Hematopoietic multipotent progenitor cell treated with erythropoietin and hydrocortisone succinate and interleukin-3 and kit ligand, for 17 days (in vitro differentiated cells): ENCODE measurements at regions not wholly inside any gene's neighbourhood (a gene's known extent, or its start where the extent isn't known, plus 50 kb on each side); places are given as distances from the start of the nearest gene placed in this dataset.
"Not testable (repeated sequence)": the region's sequence is repeated elsewhere in the genome, so short reads cannot be mapped to it uniquely, and the experiment has no call there.

ENCODE experiments used
- DNase-seq: peaks from one replicate; pipeline ENCODE4 v3.0.0-alpha.2; 2015; ENCODE audit warnings: low spot score

DNA sequence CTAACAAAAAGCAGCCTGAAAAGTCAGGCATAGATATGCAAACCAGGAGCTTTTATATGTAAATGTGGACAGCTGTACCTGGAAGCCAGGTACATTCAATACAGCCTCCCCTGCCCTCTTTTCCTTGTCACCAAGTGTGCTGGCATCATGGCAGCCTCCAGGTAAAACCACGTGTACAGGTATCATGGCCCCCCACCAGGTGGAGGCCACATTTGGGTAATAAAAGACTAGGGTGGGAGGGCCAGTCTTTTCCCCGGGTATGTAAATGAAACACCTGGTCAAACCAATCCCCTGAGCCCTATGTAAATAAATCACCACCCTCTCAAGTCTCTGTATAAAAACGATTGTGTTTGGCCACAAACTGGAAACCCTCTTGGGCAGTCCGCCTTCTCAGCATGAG, 226.4 kb upstream of the GOT2 start:
- DNase-seq = no peak

- no peak for DNase-seq
These were observed 225.9 kb upstream of the GOT2 start for GRCh38 chr16:58960034-58960433.

DNA sequence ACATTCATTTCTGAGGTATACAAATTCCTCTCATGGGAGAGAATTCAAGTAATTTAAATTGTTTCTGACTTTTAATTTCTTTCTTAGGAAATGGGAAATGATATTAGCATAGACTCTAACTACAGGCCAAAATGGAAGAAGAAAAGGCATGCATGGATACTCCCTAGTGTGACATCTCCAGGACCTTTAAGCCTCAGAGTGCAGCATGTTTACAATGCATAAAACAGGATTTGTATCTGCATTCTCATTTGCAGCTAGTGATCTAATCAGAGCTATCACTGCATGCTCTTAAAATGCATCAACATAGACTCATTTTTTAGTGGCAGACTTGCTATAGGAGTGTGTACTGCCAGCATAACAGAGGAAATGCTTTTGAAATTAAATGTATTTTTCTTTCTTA, 224.6 kb upstream of the GOT2 start:
- DNase-seq = no peak

DNA sequence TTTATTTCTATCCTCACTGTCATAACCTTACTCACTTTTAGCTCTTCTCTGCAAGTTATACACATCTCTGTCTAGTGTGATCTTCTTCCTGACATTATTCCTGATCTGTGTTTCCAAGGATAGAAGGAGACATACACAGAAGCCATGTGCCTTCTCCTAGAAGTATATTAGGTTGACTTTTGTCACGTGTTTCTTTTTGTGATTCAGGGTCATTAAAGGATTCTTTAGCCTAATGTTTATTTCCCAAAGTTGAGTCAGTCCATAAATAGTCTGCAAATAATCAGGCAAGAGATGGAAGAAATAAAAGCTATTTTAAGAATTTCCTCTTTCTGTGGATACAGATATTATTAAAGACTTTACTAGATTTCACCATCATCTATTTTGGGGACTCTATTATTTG, 214.1 kb upstream of the GOT2 start:
- no peak for DNase-seq

DNA sequence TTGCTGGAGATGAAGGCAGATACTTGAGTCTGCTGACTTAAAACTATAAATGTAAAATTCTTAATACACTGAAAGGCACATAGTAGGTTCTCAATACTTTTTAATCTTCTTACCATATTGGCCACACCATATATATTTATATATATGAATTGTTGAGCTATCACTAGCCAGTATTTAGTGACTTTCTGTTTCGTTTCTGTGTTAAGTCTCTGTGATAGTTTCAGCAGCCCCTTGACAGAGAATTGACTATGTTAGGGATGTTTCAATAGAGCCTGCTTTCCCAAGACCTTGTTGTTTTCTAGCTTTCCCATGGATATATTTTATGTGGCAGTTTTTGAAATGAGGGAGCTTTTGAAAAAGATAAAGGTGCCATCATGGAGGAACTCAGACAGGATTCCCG, 206.5 kb upstream of the GOT2 start:
- no peak for DNase-seq

DNA sequence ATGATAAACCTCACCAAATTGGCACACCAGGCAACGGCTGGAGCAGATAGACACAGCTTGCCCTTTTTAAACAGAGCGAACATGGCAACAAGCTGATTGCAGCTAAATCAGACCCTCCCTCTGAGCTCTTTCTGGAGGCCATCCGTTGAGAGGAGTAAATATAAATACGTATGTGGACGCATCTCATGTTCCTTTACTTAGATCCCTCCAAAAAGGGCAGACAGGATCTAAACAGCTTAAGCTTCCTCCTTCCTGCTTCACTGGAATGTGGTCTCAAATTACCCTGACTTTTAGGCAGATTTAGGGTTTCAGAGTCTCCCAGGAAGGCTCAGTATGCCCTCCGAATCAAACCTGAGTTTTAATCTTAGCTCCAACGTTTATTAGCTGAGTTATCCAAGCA, 204.7 kb upstream of the GOT2 start:
- DNase-seq = no peak

DNA sequence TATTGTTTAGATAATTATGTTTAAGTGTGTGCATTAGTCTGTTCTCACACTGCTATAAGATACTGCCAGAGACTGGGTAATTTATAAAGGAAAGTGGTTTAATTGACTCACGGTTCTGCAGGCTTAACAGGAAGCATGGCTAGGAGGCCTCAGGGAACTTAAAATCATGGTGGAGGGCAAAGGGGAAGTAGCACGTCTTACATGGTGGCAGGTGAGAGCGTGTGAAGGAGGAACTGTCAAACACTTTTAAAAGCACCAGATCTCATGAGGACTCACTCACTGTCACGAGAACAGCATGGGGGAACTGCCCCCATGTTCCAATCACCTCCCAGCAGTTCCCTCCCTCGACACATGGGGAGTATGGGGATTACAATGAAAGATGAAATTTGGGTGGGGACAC, 203.5 kb upstream of the GOT2 start:
- no peak for DNase-seq

DNA sequence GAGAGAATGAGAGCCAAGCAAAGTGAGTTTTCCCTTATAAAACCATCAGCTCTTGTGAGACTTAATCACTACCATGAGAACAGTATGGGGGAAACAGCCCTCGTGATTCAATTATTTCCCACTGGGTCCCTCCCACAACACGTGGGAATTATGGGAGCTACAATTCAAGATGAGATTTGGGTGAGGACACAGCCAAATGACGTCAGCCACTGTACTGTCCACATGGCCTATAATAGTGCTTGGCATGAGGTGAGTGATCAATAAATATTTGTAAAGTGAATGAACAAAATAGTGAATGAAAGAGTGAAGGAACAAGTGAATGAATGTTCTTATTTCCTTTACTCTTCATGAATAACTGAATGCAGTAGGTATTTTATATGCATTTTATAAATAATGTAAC, 199.1 kb upstream of the GOT2 start:
- DNase-seq = no peak

DNA sequence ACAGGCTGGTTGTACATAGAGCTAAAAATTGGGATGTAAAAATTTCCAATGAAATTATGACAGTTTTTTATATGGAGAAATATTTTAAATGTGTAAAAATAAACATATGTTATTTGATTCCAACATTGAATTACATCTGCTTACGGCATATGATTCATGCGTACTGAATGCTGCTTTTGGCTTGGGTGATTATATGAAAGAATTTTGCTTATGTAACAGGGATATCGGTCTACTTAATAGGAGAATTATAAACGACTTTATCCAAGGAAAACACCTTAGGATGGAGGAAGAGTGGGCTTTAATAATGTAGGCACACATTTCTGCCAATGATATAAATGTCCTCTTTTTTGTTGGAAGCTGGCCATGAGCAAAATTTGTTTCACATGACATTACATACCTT, 197.3 kb upstream of the GOT2 start:
- DNase-seq = no peak

- no peak for DNase-seq
These were observed 189.0 kb upstream of the GOT2 start for GRCh38 chr16:58923094-58923493.

GRCh38 chr16:58913456-58913855, 179.3 kb upstream of the GOT2 start:
- DNase-seq = no peak

GRCh38 chr16:58912571-58912970, 178.5 kb upstream of the GOT2 start:
- no peak for DNase-seq

DNA sequence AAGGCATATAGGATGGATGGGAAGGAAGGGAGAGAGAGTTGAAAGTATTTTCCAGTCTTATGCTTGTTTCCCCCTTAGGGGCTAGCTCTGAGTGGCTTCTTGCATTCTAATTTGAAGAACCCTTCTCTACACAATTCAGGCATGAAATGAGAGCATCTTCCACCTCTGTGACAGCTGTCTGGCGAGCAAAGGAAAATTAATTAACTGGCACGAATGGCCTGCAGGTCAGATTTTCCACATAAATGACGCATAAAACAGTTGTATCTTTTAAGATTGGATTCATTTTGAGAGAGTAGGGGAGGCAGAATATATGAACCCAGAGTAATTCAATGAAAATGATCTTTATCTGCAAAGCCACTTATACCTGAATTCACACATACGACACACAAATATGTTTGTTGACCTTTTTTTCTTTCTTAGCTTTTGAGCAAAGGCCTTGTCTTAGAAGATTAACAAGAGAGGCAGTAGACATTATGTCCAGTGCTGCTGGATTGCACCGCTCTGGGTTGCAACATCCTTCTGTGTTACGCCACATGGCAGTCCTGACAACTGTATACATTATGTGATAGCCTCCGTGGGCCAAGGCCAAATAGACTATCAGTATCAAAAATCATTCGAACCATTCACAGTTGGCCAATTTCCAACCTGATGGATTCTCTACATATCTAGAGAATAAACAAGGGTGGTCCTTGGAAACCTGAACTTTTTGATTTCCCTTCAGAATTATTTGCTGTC, 173.0 kb upstream of the GOT2 start:
- DNase-seq = no peak

DNA sequence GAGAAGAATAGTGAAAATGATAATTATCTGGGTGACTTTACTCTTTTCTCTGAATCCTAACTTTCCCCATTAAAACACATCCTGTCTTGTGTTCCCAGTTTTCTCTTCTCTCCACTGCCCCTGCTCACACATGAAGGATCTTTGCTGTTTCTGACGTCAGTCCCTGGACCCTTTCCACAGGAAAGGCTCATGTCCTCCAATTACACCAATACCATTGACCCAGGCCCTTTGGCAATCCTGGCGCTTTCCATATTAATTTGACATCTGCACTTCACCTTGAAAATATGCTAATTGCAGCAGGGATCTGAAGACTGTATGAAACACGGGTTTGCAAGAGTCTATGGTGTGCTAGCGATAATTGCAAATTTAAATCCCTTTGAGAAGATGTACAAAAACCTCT, 170.2 kb upstream of the GOT2 start:
- no peak for DNase-seq

DNA sequence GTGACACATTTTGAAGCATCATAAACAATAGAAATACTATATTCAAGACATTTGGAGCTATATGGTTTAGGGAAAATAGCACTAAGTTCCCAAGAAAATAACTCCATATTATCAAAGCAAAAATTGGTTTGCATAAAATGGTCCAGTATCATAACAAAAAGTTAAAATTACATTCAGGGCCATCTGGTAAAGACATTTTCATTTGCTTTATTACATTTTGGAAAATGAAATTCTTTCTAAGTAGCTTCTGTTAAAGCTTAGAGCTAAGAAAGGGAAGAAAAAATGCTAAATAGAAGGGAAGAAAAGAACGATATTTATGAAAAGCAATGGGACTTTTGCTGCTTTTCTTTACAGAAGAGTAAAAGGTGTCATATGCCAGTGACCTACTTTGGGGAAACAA, 155.4 kb upstream of the GOT2 start:
- DNase-seq = no peak

DNA sequence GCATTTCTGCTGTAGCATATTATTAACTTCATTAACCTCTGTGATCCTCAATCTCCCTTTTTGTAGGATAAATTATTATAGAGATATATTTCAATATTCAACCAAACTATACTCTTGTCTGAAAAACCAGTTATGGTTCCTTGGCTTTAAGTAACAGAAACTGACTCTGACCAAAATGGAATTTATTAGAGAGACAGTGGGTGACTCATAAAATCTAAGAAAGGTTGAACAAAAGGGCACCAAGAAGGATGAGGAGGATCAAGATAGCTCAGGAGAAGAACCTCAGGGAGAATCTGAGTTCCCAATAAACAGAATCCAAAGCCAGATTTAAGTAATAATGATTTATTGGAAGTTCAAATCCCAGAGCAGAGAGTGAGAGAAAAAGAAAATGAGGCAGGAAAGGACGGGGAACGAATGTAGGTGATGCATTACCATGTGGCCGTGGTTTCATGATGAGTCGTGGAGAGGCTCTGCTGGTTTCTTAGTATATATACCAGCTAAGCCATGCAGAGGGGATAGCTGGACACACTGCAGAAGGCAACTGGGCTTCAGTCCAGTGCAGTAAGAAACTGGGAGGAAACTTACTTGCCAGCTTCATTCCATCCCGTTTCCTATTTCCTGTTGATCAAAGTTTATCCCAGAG, 151.5 kb upstream of the GOT2 start:
- no peak for DNase-seq

- no peak for DNase-seq
These were observed 150.0 kb upstream of the GOT2 start for GRCh38 chr16:58884141-58884540.

GRCh38 chr16:58883131-58883530, 149.0 kb upstream of the GOT2 start:
- no peak for DNase-seq

DNA sequence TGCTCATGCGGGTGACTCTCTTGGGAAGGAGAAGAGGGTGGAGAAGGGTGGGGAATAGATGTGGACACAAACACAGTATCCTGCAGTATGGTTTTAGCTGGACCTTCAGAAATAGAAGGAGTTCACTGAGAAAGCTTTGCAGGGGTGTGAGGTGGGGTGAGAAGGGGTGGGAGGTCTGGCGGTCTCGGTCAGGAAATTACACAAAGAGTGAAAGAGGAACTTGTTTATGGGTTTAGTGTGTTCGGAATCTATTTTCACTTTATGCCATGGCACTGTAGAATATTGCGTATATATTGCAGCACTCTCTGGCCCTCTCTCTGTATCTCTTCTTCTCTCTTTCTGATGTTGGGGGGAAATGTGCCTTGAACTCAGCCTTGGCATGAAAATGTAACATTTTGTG, 148.2 kb upstream of the GOT2 start:
- DNase-seq = no peak

DNA sequence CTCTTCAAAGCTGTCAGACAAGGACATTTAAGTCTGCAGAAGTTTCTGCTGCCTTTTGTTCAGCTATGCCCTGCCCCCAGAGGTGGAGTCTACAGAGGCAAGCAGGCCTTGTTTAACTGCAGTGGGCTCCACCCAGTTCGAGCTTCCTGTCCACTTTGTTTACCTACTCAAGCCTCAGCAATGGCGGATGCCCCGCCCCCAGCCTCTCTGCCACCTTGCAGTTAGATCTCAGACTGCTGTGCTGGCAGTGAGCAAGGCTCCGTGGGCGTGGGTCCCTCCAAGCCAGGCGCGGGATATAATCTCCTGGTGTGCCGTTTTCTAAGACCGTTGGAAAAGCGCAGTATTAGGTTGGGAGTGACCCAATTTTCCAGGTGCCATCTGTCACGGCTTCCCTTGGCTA, 144.5 kb upstream of the GOT2 start:
- not testable (repeated sequence) for DNase-seq

DNA sequence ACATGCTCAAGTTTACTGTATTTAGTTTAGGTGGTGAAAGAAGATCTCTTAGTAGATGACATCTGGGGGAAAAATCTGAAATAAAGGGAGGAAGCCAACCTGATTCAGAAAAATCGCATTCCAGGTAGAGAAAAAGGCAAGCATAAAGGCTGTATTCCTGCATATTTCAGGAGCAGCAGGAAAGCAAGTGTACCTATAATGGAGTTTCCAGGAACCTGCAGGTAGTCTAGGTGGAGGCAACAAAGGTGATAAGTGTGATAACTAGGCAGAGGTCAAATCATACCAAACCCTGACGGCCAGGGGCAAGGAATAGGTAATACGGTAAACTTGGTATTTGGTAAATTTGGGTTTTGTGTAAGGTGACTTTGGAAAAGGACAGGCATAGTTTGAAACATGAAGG, 132.8 kb upstream of the GOT2 start:
- no peak for DNase-seq

GRCh38 chr16:58863761-58864160, 129.6 kb upstream of the GOT2 start:
- no peak for DNase-seq

DNA sequence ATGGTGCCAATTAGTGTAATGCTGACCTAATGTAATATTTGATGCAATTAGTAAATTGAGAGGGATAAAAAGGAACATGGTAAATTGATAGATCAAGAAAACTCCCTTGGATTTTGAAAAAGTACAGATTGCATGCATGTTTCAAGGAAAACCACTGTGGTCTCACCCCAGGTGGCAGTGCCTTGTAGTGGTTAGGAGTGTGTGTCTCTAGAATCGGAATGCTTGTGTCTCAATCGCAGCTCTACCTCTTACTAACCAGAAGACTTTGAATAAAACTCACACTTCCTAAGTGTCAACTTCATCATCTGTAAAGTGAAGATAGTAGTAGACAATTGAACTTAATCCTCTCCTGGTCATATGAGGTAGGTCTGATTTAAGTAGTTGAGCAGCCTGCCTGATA, 128.9 kb upstream of the GOT2 start:
- no peak for DNase-seq

DNA sequence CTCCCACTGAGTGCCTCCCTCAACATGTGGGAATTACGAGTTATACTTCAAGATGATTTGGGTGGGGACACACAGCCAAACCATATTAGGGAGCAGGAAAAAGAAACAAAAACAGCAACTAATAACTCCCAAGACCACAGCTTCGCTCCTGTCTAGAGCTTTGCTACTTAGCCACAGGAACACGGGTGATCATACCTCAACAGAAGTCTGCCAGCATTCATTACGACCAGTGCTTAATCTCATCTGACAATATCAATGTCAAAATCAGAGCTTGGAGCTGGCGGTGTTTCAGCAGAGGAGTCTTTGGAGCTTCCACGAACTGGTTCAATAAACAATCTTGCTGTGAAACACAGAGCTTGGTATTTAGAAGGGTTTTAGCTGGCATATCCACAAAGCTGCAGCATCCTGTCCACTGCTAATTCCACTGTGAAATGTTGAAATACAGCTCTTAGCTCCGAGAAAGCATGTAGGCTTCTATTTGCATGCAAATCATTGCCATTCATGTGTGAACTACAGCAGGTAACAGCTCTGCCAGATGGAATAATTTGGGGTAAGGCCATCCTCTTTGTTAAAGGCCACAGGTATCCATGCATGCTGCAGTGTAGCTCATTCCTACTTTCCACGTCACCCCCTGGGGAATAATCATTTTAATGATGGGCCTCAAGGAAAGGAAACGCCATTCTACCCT, 128.4 kb upstream of the GOT2 start:
- no peak for DNase-seq
